SU-DHL-6 (cell line): ENCODE measurements at regions not wholly inside any gene's neighbourhood (a gene's known extent, or its start where the extent isn't known, plus 50 kb on each side); places are given as distances from the start of the nearest gene placed in this dataset.

Source experiments
- H2AFZ ChIP-seq: fragments of 200-600 bp; sonication (generic); 2 replicates; pipeline ENCODE4 v1.6.1; 2014; ENCODE audit warnings: low read depth, mild to moderate bottlenecking, moderate library complexity, mixed read lengths, antibody characterized with exemption, low read length; ENCODE audit not compliant: severe bottlenecking
- H3F3A ChIP-seq: fragments of 200-600 bp; shearing (Covaris generic); 2 replicates; pipeline ENCODE4 v1.6.0; 2016; ENCODE audit warnings: antibody characterized with exemption, mild to moderate bottlenecking; ENCODE audit not compliant: insufficient read depth
- H3K27ac ChIP-seq: fragments of 200-600 bp; sonication (generic); 2 replicates; pipeline ENCODE4 v1.5.1; 2016; ENCODE audit warnings: low read depth, mild to moderate bottlenecking, low read length, moderate library complexity, mixed read lengths
- H3K27me3 ChIP-seq: fragments of 200-600 bp; sonication (generic), shearing (Covaris generic); 2 replicates; pipeline ENCODE4 v1.6.0; 2014; ENCODE audit warnings: mild to moderate bottlenecking, low read length
- H3K36me3 ChIP-seq: fragments of 200-600 bp; sonication (generic); 2 replicates; pipeline ENCODE4 v1.6.1; 2014; ENCODE audit warnings: mild to moderate bottlenecking, low read length, mixed read lengths
- H3K4me2 ChIP-seq: fragments of 300-600, 200-600 bp; shearing (Covaris generic), sonication (generic); 2 replicates; pipeline ENCODE4 v1.6.0; 2014; ENCODE audit warnings: low read length, low read depth, mild to moderate bottlenecking; ENCODE audit not compliant: poor library complexity, severe bottlenecking
- H3K4me3 ChIP-seq: fragments of 200-600 bp; sonication (generic); 2 replicates; pipeline ENCODE4 v1.5.1; 2014; ENCODE audit warnings: antibody characterized with exemption, low read length, mild to moderate bottlenecking, mixed read lengths; ENCODE audit not compliant: insufficient read depth, poor library complexity, severe bottlenecking
- H3K79me2 ChIP-seq: fragments of 200-600 bp; sonication (generic); 2 replicates; pipeline ENCODE4 v1.6.1; 2014; ENCODE audit warnings: mild to moderate bottlenecking, low read length, moderate library complexity; ENCODE audit not compliant: insufficient read depth
- H3K9ac ChIP-seq: fragments of 200-600 bp; sonication (generic); 2 replicates; pipeline ENCODE4 v1.7.0; 2014; ENCODE audit warnings: mild to moderate bottlenecking, low read length
- H3K9me2 ChIP-seq: fragments of 200-600 bp; sonication (generic); replicated peaks from 2 replicates; pipeline ENCODE4 v1.6.1; 2014; ENCODE audit warnings: low read length; ENCODE audit not compliant: insufficient read depth
- H3K9me3 ChIP-seq: fragments of 200-600 bp; sonication (generic); 2 replicates; pipeline ENCODE4 v1.6.1; 2014; ENCODE audit warnings: low read length, mixed read lengths; ENCODE audit not compliant: insufficient read depth
- H4K20me1 ChIP-seq: fragments of 200-600 bp; sonication (generic); 2 replicates; pipeline ENCODE4 v1.6.1; 2014; ENCODE audit warnings: low read depth, mild to moderate bottlenecking, antibody characterized with exemption, low read length, moderate library complexity, mixed read lengths
- CTCF ChIP-seq: fragments of 200-600 bp; sonication (generic); IDR thresholded peaks from one replicate; pipeline ENCODE4 v1.5.1; 2017; ENCODE audit warnings: antibody characterized with exemption, mild to moderate bottlenecking, low read length, moderate library complexity; ENCODE audit not compliant: insufficient read depth, poor library complexity, severe bottlenecking
- EZH2phosphoT487 ChIP-seq: fragments of 200-600 bp; sonication (generic), shearing (Covaris generic); conservative IDR thresholded peaks from 2 replicates; pipeline ENCODE4 v1.6.1; 2018; ENCODE audit warnings: mild to moderate bottlenecking, antibody characterized with exemption, low read length, moderate library complexity, mixed read lengths

GRCh38 chr9:103977163-103977562 is 116.9 kb upstream of the SMC2 start:
- Histone ChIP-seq H3K9me3 (no peaks in the 10 kb centered on the region), H3K9me2 (no peaks in the 10 kb centered on the region), H3K79me2 (no peaks in the 10 kb centered on the region), H3K27me3 (no peaks in the 10 kb centered on the region), H3K9ac (no peak overlapping the region), H3K4me2 (no peak overlapping the region), H3K27ac (no peak overlapping the region), H2AFZ (no peak overlapping the region), H3K36me3 (no peaks in the 10 kb centered on the region), H3K4me3 (no peak overlapping the region), H3F3A (no peaks in the 10 kb centered on the region), H4K20me1 (no peaks in the 10 kb centered on the region)
- no peak for TF ChIP-seq CTCF
- TF ChIP-seq EZH2phosphoT487 = no peak

- no peak for TF ChIP-seq EZH2phosphoT487
- no peak for TF ChIP-seq CTCF
- Histone ChIP-seq H3K79me2 (no peaks in the 10 kb centered on the region), H3K4me3 (no peak overlapping the region), H4K20me1 (no peaks in the 10 kb centered on the region), H3K9me3 (no peaks in the 10 kb centered on the region), H3K36me3 (no peaks in the 10 kb centered on the region), H3K4me2 (no peak overlapping the region), H3K27me3 (no peaks in the 10 kb centered on the region), H2AFZ (no peak overlapping the region), H3K9ac (no peak overlapping the region), H3K27ac (no peak overlapping the region), H3K9me2 (no peaks in the 10 kb centered on the region), H3F3A (no peaks in the 10 kb centered on the region)
Measured at GRCh38 chr9:103978396-103978795, 115.7 kb upstream of the SMC2 start.

GRCh38 chr9:103981912-103982311 is 112.2 kb upstream of the SMC2 start:
- no peak overlapping the region for H2AFZ ChIP-seq
- no peaks in the 10 kb centered on the region for H3F3A ChIP-seq
- H3K4me2 ChIP-seq = no peak overlapping the region
- H3K27me3 ChIP-seq = no peaks in the 10 kb centered on the region
- H3K36me3 ChIP-seq = no peaks in the 10 kb centered on the region
- H3K9me3 ChIP-seq = no peaks in the 10 kb centered on the region
- no peak overlapping the region for H3K9ac ChIP-seq
- no peak overlapping the region for H3K27ac ChIP-seq
- H3K79me2 ChIP-seq = no peaks in the 10 kb centered on the region
- no peaks in the 10 kb centered on the region for H4K20me1 ChIP-seq
- H3K9me2 ChIP-seq = no peaks in the 10 kb centered on the region
- no peak overlapping the region for H3K4me3 ChIP-seq
- TF ChIP-seq EZH2phosphoT487 = no peak

GRCh38 chr9:103985077-103985476 is 109.0 kb upstream of the SMC2 start:
- Histone ChIP-seq H3K36me3 (no peaks in the 10 kb centered on the region), H3K9ac (no peak overlapping the region)

More at GRCh38 chr9:103985077-103985476, 109.0 kb upstream of the SMC2 start:
- no peaks in the 10 kb centered on the region for H4K20me1 ChIP-seq
- H3K4me3 ChIP-seq = no peak overlapping the region
- H3K4me2 ChIP-seq = no peak overlapping the region
- no peak overlapping the region for H2AFZ ChIP-seq
- H3K79me2 ChIP-seq = no peaks in the 10 kb centered on the region
- no peaks in the 10 kb centered on the region for H3K27me3 ChIP-seq
- H3K9me3 ChIP-seq = no peaks in the 10 kb centered on the region
- no peaks in the 10 kb centered on the region for H3K9me2 ChIP-seq
- H3K27ac ChIP-seq = no peak overlapping the region
- TF ChIP-seq EZH2phosphoT487 (no peak), CTCF (no peak)
- no peaks in the 10 kb centered on the region for H3F3A ChIP-seq
